ENCODE measurements at regions not wholly inside any gene's neighbourhood (a gene's known extent, or its start where the extent isn't known, plus 50 kb on each side); places are given as distances from the start of the nearest gene placed in this dataset.
A peak's percentile ranks its signal among the peaks of the same experiment; 100 is the strongest.

DNA sequence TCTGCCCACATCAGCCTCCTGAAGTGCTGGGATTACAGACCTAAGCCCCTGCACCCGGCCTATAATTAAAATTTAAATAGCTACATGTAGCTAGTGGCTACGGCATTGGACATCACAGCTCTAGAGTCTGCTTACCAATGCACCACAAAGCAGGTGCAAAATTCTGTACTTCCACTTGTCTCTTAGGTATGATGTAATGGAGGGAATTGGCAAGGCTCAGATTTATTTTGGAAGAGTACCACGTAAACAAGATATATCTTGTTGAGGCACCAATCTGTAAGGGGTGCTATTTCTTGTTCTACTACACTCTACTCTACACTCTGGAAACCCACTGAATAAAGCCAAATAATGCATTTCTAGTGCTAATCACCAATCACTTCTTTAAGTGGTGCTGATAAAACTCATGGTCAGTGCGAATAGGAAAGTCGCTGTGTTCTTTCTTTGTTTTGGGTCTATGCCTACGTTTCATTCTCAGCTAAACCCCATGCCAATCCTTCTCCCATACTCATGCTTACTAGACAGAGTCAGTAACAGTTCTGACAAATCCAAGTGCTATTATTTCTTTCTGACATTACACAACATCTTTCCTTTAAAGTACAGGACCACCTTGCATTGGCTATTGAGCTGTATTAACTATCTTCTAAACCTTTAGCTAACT lies 92.3 kb downstream of the GC start:
- no peak for DNase-seq (ENCODE audit: low spot score)

DNA sequence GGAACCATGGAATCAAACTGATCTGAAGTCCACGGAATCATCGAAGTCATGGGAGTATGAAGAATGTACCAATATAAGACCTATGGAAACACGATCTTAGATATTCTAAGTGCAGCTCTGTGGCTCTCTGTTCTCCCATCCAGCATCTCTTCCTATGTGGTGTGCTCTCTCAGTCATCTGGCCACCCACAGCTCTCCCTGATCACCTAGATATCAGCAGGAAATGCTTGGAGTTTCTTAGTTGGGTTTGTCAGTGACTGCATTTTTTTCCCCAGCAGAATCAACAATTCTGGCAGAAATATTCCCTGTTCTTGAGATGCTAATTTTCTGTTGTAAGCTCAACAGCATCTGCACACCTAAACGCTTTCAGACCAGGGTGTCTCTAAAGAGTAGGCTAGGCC lies 94.1 kb downstream of the GC start:
- no peak for DNase-seq (ENCODE audit: low spot score)

DNA sequence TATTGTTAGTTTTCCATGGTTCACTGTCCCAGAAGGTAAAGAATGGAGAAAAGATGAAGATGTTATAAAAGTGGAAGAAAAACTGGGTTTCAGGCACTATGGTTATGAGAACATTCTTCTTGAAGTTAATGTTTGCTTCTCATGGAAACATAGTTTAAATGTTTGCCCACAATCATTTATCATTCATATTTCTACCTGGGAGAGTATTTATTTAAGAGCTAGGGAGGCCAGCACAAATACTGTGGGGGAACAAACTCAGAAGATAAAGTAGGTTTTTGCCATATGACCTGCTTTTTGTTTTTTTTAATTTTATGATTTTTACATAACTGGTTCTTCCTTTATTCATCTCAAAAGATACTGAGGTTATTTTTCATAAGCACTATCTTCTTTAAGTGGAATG lies 96.8 kb downstream of the GC start:
- DNase-seq (ENCODE audit: low spot score): no peak

DNA sequence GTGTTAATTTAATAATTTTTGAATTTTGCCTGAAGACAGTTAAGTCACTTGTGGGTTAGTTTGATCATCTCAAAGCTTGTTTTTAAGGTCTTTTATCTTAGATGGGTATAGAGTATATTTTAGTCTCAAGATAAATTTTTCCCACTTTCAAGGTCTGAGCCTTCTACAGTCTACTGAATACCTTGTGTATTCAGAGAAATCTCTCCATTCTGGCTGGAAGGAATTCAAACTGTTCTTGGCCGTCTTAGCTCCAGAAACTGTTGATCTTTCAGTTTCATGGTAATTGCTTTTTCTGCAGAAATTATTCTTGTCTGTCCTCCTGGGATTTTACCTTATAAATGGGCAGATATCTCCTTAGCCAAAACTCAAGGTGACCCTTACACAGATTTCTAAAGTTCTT lies 97.9 kb downstream of the GC start:
- DNase-seq (ENCODE audit: low spot score): no peak

DNA sequence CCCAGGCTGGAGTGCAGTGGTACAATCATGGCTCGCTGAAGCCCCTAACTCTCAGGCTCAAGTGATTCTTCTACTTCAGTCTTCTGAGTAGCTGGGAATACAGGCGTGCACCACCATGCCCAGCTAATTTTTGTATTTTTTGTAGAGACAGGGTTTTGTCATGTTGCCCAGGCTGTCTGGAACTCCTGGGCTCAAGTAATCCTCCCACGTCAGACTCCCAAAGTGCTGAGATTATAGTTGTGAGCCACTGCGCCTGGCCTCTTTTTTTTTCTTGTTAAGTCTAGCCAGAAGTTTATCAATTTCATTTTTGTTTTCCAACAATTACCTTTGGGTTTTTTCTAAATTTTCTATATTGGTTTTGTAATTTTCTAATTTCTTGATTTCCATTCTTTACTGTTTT lies 100.6 kb downstream of the GC start:
- peak; percentile 63 for DNase-seq (ENCODE audit: low spot score)

DNA sequence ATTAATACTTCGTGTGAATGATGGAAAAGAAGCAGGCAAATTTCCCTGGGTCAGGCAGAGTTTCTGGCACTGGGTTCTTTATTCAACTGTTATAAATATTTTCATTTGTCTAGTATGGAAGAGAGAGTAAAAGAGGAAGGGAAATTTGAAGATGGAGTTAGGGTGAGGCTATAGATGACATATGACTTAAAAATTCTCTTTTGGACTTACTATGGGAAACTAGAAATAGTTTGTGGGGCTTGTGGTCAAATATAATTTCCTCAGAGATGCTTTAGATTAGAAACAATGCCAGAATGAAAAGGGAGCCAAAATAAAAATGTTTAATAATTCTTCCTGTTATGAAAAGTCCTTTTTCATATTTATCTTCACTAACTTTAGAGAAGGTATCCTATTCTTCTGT lies 103.2 kb downstream of the GC start:
- DNase-seq (ENCODE audit: low spot score): no peak

DNA sequence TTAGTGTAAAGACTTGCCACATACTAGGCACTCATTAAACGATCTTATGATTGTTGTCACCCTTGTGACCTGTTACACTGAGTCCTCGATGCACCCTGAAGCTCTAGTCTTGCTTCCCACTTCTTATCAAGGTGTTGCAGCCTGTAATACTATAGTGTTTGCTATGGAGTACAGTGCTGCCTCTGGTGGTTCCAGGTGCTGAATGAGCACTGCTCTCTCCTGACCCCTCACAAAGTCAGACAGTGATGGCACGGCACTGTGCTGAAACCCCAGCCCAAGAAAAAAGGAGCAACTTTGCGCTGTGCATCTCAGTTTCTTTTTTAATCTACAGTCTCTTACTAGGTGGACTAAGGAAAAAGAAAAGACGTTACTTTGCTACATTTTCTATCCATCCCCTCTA lies 106.3 kb downstream of the GC start:
- DNase-seq (ENCODE audit: low spot score): no peak

DNA sequence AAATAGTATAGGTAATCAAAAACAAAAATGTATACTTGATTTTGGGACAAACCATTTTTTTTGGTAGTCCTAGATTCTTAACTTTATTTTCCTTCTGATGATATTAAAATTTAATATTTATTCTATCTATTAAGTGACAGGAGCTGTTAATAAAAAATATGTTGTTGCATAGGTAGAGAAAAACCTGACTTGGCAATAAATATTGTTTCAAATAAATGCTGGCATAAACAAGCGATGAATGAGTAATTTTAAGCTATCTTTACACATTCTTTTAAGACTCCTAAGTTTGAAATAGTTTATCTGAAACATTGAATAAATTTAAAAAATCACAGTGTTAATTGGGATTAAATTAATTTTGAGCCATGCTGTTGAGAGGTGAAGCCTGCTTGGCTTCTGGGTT lies 114.6 kb downstream of the GC start:
- no peak for DNase-seq (ENCODE audit: low spot score)

DNA sequence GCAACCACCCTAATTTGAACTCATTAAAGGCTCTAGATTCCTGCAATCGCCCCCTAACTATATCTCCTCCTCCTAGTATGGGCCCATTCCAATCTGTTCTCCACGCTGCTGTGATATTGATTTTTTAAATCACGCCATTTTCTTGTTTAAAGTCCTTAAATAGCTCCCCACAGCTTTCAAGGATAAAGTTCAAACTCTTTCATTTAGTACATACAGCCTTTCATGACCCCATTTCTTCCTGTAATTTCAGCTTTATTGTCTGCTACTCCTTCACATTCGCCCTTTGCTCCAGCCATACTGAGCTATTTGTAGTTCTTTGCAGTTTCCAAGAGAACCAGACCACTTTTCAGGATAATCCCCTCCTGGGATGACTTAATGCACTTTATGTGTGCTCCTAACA lies 118.5 kb downstream of the GC start:
- DNase-seq (ENCODE audit: low spot score): no peak

DNA sequence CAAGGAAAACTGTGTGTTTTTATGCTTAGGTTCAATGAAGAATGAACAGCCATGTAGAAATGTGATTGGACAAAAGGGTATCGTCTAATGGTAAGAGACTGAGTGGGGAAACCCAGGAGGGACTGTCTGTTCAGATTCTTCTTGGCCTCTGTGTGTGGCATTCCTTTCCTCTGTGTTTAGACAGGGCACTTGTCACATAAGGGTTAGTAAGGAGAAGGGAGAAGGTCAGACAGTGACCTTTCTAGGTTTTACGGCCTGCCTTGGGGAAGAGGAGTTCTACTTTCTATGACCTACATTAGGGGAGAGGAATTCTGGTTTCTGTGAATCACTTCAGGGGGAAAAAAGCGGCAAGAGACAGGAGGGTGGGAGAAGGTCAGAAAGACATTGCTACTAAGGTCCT lies 119.5 kb downstream of the GC start:
- no peak for DNase-seq (ENCODE audit: low spot score)

DNA sequence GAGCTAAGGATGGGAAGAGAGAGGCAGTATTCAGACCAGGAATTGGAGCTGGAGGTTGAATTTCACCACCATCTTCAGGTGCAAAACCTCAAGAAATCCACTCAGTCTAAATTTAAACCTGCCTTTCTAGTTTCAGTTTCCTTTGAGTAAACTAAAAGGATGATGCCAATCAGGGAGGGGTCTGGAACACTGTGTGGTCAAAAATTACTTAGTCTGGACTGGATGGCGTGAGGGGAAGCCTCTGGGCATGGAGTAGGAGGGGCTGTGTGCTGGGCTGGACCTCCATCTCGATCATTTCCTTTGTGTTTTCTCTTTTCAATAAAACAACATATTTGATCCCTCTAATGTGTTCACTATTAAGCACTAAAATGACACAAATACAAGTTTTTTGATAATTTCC lies 120.1 kb downstream of the GC start:
- DNase-seq (ENCODE audit: low spot score): no peak

DNA sequence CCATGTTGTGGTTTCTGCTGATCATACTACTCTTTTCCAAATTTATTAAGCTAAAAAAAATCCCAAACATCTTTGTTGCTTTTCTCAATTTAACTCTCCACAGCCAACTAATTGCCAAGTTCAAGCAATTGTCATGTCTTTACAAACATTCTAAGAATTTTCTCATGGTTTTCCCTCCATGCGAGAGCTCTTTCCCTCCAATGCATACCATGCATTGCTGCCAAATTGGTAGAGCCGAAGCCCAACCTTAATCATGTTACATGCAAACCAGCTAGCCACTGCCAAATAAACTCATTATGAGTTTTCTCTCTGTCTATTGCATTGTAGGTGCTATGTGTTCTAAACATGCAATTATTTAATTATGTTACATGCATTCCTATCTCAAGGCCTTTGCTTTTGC lies 123.9 kb downstream of the GC start:
- DNase-seq (ENCODE audit: low spot score): no peak

DNA sequence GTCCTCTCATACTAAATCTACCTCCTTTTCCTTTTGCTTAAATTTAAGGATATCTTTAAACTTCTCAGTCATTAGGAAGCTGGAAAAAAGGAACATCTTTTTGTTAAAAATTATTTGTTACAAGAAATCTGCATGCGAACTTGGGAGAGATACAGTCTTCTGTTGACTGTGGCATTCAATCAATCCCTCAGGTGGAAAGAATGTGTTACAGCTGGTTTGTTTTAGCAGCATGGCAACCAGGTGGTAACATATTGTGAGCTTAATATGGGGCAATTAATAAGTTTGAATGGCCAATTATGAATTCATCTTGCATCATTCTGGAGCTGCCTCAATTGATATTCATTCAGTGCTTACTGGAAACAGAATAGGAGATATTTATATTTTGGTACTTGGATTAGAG lies 135.0 kb downstream of the GC start:
- DNase-seq (ENCODE audit: low spot score): no peak

DNA sequence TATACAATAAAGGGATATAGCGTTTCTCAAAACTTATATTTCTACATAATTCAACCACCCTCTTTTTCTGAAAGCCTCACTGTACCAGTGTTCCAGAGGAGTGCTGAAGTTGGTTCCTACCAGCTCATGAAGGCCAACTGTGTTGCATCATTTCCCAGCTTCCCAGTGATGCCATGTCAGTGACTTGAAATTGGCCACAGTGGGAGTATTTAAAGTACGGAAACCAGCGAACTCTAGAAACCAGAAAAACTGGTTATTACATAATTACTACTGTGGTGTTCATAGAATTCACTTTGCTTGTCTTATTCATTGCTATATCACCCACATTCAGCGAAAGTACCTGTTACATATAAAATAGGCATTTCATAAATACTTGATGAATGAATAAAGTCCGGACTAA lies 135.4 kb downstream of the GC start:
- DNase-seq (ENCODE audit: low spot score): no peak

DNA sequence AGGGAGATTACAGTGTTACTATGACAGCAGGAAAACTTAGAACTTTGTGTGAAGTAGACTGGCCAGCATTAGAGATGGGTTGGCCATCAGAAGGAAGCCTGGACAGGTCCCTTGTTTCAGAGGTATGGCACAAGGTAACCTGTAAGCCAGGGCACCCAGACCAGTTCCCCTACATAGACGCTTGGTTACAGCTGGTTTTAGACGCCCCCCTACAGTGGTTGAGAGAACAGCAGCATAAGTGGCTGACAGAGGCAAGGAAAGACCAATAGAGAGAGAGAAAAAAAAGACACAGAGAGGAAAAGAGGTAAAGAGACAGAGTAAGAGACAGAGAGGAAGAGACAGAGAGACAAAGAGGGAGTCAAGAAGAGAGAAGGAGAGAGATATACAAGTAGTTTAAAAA lies 144.5 kb downstream of the GC start:
- no peak for DNase-seq (ENCODE audit: low spot score)

DNA sequence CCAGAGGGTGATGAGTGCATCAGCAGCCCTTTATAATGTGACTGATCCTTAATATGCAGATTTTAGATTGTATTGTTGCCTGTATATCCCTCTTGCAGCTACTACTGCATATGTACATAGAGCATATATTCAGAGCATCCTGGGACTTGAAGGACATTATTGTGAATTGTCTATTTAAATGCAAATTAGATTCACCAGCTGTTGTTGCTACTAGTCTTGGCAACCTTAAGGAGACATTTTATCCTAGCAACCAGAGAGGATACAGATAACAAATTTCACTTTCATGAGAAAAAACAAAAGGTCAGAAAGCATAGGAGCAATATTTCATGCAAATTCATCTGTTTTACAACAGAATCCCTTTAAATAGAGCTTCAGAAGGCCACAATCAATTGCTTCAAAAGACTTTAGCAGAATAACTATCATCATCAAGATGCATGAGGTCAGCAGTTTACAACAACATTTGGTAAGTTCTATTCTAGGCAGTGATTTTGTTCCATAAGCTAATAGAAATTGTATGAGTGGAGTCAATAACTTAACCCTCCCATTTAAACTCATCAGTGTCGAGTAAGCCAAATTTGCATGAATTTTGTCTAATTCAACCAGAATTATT lies 148.6 kb downstream of the GC start:
- no peak for DNase-seq (ENCODE audit: low spot score)

DNA sequence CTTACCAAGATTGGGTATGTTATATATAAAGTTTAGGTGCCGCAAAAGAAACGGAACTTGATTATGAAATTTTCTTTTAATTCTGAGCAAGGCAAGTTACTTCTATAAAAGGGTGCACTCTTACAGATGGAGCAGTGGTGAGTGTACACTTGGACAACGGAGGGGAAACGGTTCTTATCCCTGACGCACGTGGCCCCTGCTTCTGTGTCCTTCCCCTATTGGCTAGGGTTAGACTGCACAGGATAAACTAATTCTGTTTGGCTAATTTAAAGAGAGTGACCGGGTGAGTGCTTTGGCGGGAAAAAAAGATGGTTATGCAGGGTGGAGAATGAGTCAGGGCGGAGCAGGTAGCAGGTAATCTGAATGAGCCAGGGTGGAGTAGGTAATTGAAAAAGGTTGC lies 149.5 kb downstream of the GC start:
- no peak for DNase-seq (ENCODE audit: low spot score)

DNA sequence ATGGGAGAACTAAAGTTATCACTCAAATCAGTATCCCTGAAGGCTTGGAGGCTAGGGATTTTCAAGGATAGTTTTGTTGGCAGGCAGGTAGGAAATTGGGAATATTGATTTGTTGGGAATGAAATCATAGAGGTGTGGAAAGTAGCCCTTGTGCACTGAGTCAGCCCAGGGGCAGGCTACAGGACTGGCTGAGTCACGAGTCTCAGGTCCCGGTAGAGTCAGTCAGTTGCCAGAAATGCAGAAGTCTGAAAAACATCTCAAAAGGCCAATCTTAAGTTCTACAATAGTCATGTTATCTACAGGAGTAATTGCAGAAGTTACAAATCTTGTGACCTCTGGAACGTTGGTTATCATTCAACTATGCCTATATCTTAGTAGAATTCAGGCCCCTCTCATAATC lies 153.1 kb downstream of the GC start:
- DNase-seq (ENCODE audit: low spot score): no peak

DNA sequence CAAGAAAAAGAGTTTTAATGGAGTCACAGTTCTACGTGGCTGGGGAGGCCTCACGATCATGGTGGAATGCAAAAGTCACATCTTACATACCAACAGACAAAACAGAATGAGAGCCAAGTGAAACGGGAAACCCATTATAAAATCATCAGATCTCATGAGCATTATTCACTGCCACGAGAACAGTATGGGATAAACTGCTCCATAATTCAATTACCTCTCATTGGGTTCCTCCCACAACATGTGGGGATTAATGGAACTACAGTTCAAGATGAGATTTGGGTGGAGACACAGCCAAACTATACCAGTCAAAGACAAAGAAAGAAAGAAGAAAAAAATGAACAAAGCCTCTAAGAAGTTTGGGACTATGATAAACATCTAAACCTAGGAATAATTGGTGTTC lies 158.9 kb downstream of the GC start:
- DNase-seq (ENCODE audit: low spot score): no peak
